ENCODE measurements at regions not wholly inside any gene's neighbourhood (a gene's known extent, or its start where the extent isn't known, plus 50 kb on each side); places are given as distances from the start of the nearest gene placed in this dataset.

DNA sequence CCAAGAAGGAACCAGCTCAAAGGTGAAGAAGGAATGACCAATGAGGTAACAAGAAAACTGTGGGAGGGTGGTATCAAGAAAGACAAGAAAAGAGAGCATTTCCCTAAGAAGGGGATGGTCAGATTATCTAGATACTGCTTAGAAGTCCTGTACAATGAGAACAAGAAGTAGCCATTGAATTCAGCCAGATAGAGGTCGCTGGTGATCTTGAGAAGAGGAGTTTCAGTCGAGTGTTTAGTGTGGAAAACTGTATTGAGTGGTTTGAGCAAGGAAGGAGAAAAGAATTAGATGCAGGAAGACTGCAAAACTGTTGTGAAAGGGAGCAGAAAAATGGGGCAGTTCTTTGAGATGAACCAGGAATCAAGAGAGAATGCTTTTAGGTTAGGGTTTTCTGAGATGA lies 74.6 kb upstream of the FAT3 start:
- Mint-ChIP-seq H3K4me1 (no peaks in the 10 kb centered on the region), H3K27ac (no peak overlapping the region), H3K4me3 (no peak overlapping the region), H3K36me3 (no peaks in the 10 kb centered on the region), H3K27me3 (ENCODE audit: low read depth in 3 of 3) (peaks cover 0 to 3% (median 2%) of the 10 kb centered on the region in 3 donors), H3K9me3 (peaks cover 0 to 7% (median 0%) of the 10 kb centered on the region in 7 donors)
- intact Hi-C loops (cut with micrococcal nuclease) = no loop called here
- no peak for DNase-seq
- Histone ChIP-seq H4K20me1 (ENCODE audit: insufficient read depth, low read length) (no peaks in the 10 kb centered on the region), H2AFZ (ENCODE audit: insufficient read depth, low read depth, low read length, poor library complexity, severe bottlenecking) (no peak overlapping the region), H3K36me3 (replicated peaks in 1 of 2; ENCODE audit: control insufficient read depth in 1 of 2, insufficient read depth in 2 of 2, low read length in 2 of 2) (no peaks in the 10 kb centered on the region), H3K79me2 (ENCODE audit: insufficient read depth, low read length) (no peaks in the 10 kb centered on the region), H3K4me3 (replicated peaks in 1 of 3; ENCODE audit: low read depth in 2 of 3, low read length in 3 of 3) (no peak overlapping the region), H3K27me3 (ENCODE audit: control insufficient read depth in 2 of 2, insufficient read depth in 2 of 2, low read length in 2 of 2) (no peaks in the 10 kb centered on the region), H3K4me1 (ENCODE audit: control insufficient read depth in 1 of 2, insufficient read depth in 2 of 2, low read length in 2 of 2) (no peaks in the 10 kb centered on the region), H3K27ac (ENCODE audit: low read depth in 1 of 2, low read length in 2 of 2) (no peak overlapping the region), H3K9me3 (replicated peaks in 1 of 2; ENCODE audit: control insufficient read depth in 1 of 2, insufficient read depth in 1 of 2, low read length in 2 of 2) (peaks cover 0 to 9% of the 10 kb centered on the region in 2 donors), H3K9ac (ENCODE audit: insufficient read depth, low read length, poor library complexity, severe bottlenecking) (no peak overlapping the region), H3K4me2 (replicated peaks; ENCODE audit: extremely low read depth, low read length, poor library complexity, severe bottlenecking) (no peak overlapping the region)
- 29% methylated on average over 2 of the region's 2 CpGs for WGBS (ENCODE audit: insufficient coverage)
- TF ChIP-seq, protein P1, sequence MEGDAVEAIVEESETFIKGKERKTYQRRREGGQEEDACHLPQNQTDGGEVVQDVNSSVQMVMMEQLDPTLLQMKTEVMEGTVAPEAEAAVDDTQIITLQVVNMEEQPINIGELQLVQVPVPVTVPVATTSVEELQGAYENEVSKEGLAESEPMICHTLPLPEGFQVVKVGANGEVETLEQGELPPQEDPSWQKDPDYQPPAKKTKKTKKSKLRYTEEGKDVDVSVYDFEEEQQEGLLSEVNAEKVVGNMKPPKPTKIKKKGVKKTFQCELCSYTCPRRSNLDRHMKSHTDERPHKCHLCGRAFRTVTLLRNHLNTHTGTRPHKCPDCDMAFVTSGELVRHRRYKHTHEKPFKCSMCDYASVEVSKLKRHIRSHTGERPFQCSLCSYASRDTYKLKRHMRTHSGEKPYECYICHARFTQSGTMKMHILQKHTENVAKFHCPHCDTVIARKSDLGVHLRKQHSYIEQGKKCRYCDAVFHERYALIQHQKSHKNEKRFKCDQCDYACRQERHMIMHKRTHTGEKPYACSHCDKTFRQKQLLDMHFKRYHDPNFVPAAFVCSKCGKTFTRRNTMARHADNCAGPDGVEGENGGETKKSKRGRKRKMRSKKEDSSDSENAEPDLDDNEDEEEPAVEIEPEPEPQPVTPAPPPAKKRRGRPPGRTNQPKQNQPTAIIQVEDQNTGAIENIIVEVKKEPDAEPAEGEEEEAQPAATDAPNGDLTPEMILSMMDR (IDR thresholded peaks at IDR 0.05) = no peak

DNA sequence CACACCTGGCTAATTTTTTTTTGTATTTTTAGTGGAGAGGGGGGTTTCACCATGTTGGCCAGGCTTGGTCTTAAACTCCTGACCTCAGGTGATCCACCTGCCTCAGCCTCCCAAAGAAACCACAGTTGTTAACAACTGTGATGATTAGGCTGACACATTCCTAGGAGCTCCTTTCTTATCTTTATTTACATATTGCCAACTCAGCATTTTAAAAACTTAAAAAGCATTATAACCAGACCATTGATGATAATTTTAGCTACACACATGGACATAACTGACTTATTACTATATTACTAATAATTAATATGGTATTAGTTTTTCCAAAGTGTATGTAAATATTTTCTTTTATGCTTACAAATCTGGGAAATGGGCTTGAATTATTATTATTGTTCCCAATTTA lies 82.9 kb upstream of the FAT3 start:
- no peak overlapping the region for H3K27ac Mint-ChIP-seq
- H3K4me3 ChIP-seq (replicated peaks in 1 of 3; ENCODE audit: low read depth in 2 of 3, low read length in 3 of 3) = no peak overlapping the region
- H3K4me1 ChIP-seq (ENCODE audit: control insufficient read depth in 1 of 2, insufficient read depth in 2 of 2, low read length in 2 of 2) = no peaks in the 10 kb centered on the region
- H3K79me2 ChIP-seq (ENCODE audit: insufficient read depth, low read length) = no peaks in the 10 kb centered on the region
- H4K20me1 ChIP-seq (ENCODE audit: insufficient read depth, low read length) = no peaks in the 10 kb centered on the region
- TF ChIP-seq, protein P1 (IDR thresholded peaks at IDR 0.05) = no peak
- H3K27ac ChIP-seq (ENCODE audit: low read depth in 1 of 2, low read length in 2 of 2) = no peak overlapping the region
- peaks cover 0 to 3% of the 10 kb centered on the region in 2 donors for H3K9me3 ChIP-seq (replicated peaks in 1 of 2; ENCODE audit: control insufficient read depth in 1 of 2, insufficient read depth in 1 of 2, low read length in 2 of 2)
- intact Hi-C loops (cut with micrococcal nuclease) = no loop called here
- H3K36me3 Mint-ChIP-seq = no peaks in the 10 kb centered on the region
- H3K27me3 ChIP-seq (ENCODE audit: control insufficient read depth in 2 of 2, insufficient read depth in 2 of 2, low read length in 2 of 2) = no peaks in the 10 kb centered on the region
- no peaks in the 10 kb centered on the region for H3K4me1 Mint-ChIP-seq
- H3K9me3 Mint-ChIP-seq = peaks cover 0 to 7% (median 0%) of the 10 kb centered on the region in 7 donors
- H3K9ac ChIP-seq (ENCODE audit: insufficient read depth, low read length, poor library complexity, severe bottlenecking) = no peak overlapping the region
- DNase-seq = no peak
- no peak overlapping the region for H3K4me3 Mint-ChIP-seq
- no peak overlapping the region for H3K4me2 ChIP-seq (replicated peaks; ENCODE audit: extremely low read depth, low read length, poor library complexity, severe bottlenecking)
- H2AFZ ChIP-seq (ENCODE audit: insufficient read depth, low read depth, low read length, poor library complexity, severe bottlenecking) = no peak overlapping the region
- H3K36me3 ChIP-seq (replicated peaks in 1 of 2; ENCODE audit: control insufficient read depth in 1 of 2, insufficient read depth in 2 of 2, low read length in 2 of 2) = no peaks in the 10 kb centered on the region
- H3K27me3 Mint-ChIP-seq (ENCODE audit: low read depth in 3 of 3) = no peaks in the 10 kb centered on the region

Data from CD14-positive monocyte (primary cell).